IPS DF 6.9 (cell line): ENCODE measurements at regions not wholly inside any gene's neighbourhood (a gene's known extent, or its start where the extent isn't known, plus 50 kb on each side); places are given as distances from the start of the nearest gene placed in this dataset.
"Not testable (repeated sequence)": the region's sequence is repeated elsewhere in the genome, so short reads cannot be mapped to it uniquely, and the experiment has no call there.

Experiments used
- DNase-seq: peaks from one replicate; pipeline ENCODE4 v3.0.0-alpha.2; 2013; ENCODE audit warnings: low read depth, low spot score
- H3K27ac ChIP-seq: one replicate; pipeline ENCODE4 v1.5.1; 2013; ENCODE audit warnings: low read length, control low read depth
- H3K27me3 ChIP-seq: 2 replicates; pipeline ENCODE4 v1.6.1; 2013; ENCODE audit warnings: mild to moderate bottlenecking, low read length; ENCODE audit not compliant: control insufficient read depth, insufficient read depth
- H3K36me3 ChIP-seq: 2 replicates; pipeline ENCODE4 v1.6.1; 2013; ENCODE audit warnings: low read length; ENCODE audit not compliant: control insufficient read depth, insufficient read depth
- H3K4me1 ChIP-seq: 2 replicates; pipeline ENCODE4 v1.6.1; 2013; ENCODE audit warnings: low read length; ENCODE audit not compliant: control insufficient read depth, insufficient read depth
- H3K4me3 ChIP-seq: 2 replicates; pipeline ENCODE4 v1.5.1; 2013; ENCODE audit warnings: mild to moderate bottlenecking, low read length
- H3K9me3 ChIP-seq: 2 replicates; pipeline ENCODE4 v1.6.1; 2013; ENCODE audit warnings: low read length, inconsistent platforms; ENCODE audit not compliant: control insufficient read depth, insufficient read depth
- WGBS: extraction: QIAGEN DNeasy Blood & Tissue Kit; methylation state at CpG from one replicate; pipeline ENCODE4 v1.1.7; 2013; ENCODE audit warnings: mixed read lengths, missing lambda C conversion rate; ENCODE audit not compliant: insufficient read length, insufficient coverage; 5-methylcytosine and 5-hydroxymethylcytosine counted together

- Histone ChIP-seq H3K27ac (no peak overlapping the region), H3K4me3 (no peak overlapping the region), H3K9me3 (no peaks in the 10 kb centered on the region), H3K36me3 (no peaks in the 10 kb centered on the region), H3K4me1 (no peaks in the 10 kb centered on the region; the same call in 1 of the 2 replicates), H3K27me3 (no peaks in the 10 kb centered on the region)
- no CpG with 5 or more reads among the region's 2 CpGs for WGBS
- DNase-seq, result no peak
These were observed 50.8 kb upstream of the SEL1L start for GRCh38 chr14:81584495-81584894.

DNA sequence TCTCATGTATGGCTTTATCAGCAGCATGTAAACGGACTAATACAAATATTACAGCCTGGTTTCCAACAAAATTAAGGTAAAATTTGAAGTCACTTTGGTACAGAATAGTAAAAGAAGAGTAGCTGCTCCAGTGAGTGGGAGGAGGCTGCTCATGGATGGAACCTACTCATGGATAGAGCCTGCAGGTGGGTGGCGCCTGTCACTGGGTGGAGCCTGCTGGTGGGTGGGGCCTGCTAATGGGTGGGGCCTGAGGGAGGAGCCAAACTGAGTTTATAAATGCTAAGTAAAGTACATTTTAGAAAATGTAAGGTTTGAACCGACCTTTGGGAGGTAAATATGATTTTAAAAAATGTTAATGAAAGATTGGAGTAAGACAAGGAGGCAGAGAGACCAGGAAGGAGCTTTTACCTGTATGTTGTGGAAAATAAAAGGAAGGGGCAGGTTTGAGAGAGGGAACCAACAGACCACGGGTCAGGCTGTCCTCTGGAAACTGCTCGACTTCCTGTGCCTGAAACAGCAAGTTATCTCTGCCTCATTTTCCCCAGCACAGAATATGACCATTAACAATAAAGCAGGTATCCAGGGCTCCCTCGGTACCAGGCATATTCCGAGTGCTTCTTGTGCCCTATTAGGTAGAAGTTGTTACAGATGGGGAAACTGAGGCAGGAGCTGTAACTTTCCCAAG lies 55.9 kb upstream of the SEL1L start:
- Histone ChIP-seq H3K4me1 (peaks cover 2% of the 10 kb centered on the region; the same call in 1 of the 2 replicates), H3K4me3 (no peak overlapping the region), H3K27ac (no peak overlapping the region), H3K36me3 (no peaks in the 10 kb centered on the region), H3K9me3 (no peaks in the 10 kb centered on the region), H3K27me3 (no peaks in the 10 kb centered on the region)
- DNase-seq, result no peak
- 100% methylated on average over 1 of the region's 7 CpGs for WGBS

DNA sequence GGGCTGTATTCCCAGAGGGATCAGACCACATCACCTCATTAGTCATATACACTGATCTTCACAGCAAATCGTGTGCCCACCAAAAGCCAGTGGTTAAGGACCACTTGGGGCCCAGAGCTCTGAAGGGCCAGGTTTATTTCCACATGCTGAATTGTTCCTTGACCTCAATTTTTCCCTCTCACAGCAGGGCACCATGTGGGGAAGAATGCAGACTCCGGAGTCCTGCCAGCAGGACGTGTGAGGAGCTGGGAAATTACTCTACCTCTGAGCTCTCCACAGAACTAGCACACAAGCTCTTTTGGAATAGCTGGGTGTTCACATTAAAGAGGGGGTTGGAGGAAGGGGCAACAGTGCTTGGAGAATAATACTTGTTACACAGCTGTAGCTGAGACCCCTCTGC lies 57.6 kb upstream of the SEL1L start:
- 0 out of 2 replicates have a peak, but pooled peaks cover 2% of the 10 kb centered on the region for H3K4me1 ChIP-seq
- H3K9me3 ChIP-seq, result no peaks in the 10 kb centered on the region
- H3K36me3 ChIP-seq, result no peaks in the 10 kb centered on the region
- no peak overlapping the region for H3K4me3 ChIP-seq
- no peak overlapping the region for H3K27ac ChIP-seq
- no CpG with 5 or more reads among the region's 3 CpGs for WGBS
- H3K27me3 ChIP-seq, result no peaks in the 10 kb centered on the region
- DNase-seq, result no peak

- Histone ChIP-seq H3K4me1 (0 out of 2 replicates have a peak, but pooled peaks cover 2% of the 10 kb centered on the region), H3K9me3 (no peaks in the 10 kb centered on the region), H3K36me3 (no peaks in the 10 kb centered on the region), H3K4me3 (no peak overlapping the region), H3K27me3 (no peaks in the 10 kb centered on the region), H3K27ac (no peak overlapping the region)
- DNase-seq, result no peak
- no CpG with 5 or more reads among the region's 6 CpGs for WGBS
These were observed 60.4 kb upstream of the SEL1L start for GRCh38 chr14:81594012-81594411.

GRCh38 chr14:81605660-81606059 lies 72.0 kb upstream of the SEL1L start:
- no peaks in the 10 kb centered on the region for H3K36me3 ChIP-seq
- no peak for DNase-seq
- H3K4me1 ChIP-seq, result no peaks in the 10 kb centered on the region
- H3K27ac ChIP-seq, result no peak overlapping the region
- no peaks in the 10 kb centered on the region for H3K27me3 ChIP-seq
- H3K9me3 ChIP-seq, result no peaks in the 10 kb centered on the region
- no peak overlapping the region for H3K4me3 ChIP-seq
- no CpG with 5 or more reads among the region's 6 CpGs for WGBS

DNA sequence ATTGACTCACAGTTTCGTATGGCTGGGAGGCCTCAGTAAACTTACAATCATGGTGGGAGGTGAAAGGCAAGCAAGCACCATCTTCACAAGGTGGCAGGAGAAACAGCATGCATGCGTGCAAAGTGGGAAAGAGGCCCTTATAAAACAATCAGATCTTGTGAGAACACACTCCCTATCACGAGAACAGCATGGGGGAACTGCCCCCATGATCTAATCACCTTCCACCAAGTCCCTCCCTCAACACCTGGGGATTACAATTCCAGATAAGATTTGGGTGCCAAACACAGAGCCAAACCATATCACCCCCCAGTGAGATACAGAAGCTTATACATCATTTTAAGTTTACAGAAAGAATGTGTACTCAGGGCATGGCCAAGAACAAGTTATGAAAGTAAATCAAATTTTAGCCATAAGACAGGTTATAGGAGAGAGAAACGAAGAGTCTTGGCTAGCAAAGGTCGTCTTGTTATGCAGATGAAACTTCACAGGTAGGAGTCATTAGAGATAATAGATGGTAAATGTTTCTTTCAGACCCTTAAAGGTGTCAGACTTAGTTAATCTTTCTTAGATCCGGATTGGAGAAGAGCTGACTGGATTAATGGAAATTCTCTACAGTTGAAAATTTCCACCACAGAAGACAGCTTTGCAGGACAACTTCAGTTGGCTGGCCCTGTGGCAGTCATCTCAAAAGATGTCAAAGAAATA lies 79.8 kb upstream of the SEL1L start:
- WGBS, result no CpG with 5 or more reads among the region's 6 CpGs
- Histone ChIP-seq H3K4me3 (no peak overlapping the region), H3K4me1 (no peaks in the 10 kb centered on the region), H3K9me3 (no peaks in the 10 kb centered on the region), H3K27me3 (no peaks in the 10 kb centered on the region), H3K27ac (no peak overlapping the region), H3K36me3 (no peaks in the 10 kb centered on the region)
- no peak for DNase-seq

- H3K4me1 ChIP-seq, H3K27ac ChIP-seq, H3K27me3 ChIP-seq, H3K36me3 ChIP-seq, DNase-seq, H3K9me3 ChIP-seq, H3K4me3 ChIP-seq: not testable (repeated sequence)
- no CpG with 5 or more reads among the region's 9 CpGs for WGBS
These were observed 80.6 kb upstream of the SEL1L start for GRCh38 chr14:81614302-81614701.

- Histone ChIP-seq H3K4me3 (no peak overlapping the region), H3K4me1 (no peaks in the 10 kb centered on the region; the same call in 1 of the 2 replicates), H3K36me3 (no peaks in the 10 kb centered on the region), H3K9me3 (no peaks in the 10 kb centered on the region), H3K27me3 (no peaks in the 10 kb centered on the region), H3K27ac (no peak overlapping the region)
- WGBS, result no CpG with 5 or more reads among the region's 3 CpGs
- DNase-seq, result no peak
These were observed 85.0 kb upstream of the SEL1L start for GRCh38 chr14:81618695-81619094.

- H3K9me3 ChIP-seq, result no peaks in the 10 kb centered on the region
- H3K36me3 ChIP-seq, result no peaks in the 10 kb centered on the region
- H3K4me3 ChIP-seq, result no peak overlapping the region
- H3K27me3 ChIP-seq, result no peaks in the 10 kb centered on the region
- no peak overlapping the region for H3K27ac ChIP-seq
- WGBS, result no CpG with 5 or more reads among the region's 6 CpGs
- H3K4me1 ChIP-seq, result no peaks in the 10 kb centered on the region; the same call in 1 of the 2 replicates
- DNase-seq, result no peak
These were observed 86.2 kb upstream of the SEL1L start for GRCh38 chr14:81619816-81620215.

GRCh38 chr14:81623771-81624396 lies 90.2 kb upstream of the SEL1L start:
- not testable (repeated sequence) for H3K9me3 ChIP-seq, H3K27me3 ChIP-seq, H3K36me3 ChIP-seq, H3K4me1 ChIP-seq, DNase-seq, H3K4me3 ChIP-seq, H3K27ac ChIP-seq
- no CpG with 5 or more reads among the region's 55 CpGs for WGBS
